H1 (cell line): ENCODE measurements at regions not wholly inside any gene's neighbourhood (a gene's known extent, or its start where the extent isn't known, plus 50 kb on each side); places are given as distances from the start of the nearest gene placed in this dataset.

ENCODE experiments used
- CREB1 ChIP-seq: IDR thresholded peaks from 2 replicates; pipeline ENCODE4 v1.6.1; 2012; ENCODE audit warnings: inconsistent platforms
- POLR2A ChIP-seq, 2 experiments: IDR thresholded peaks; 1 replicate in 1 of 2; 2 replicates in 1 of 2; pipeline ENCODE4 v1.6.1; 2011; ENCODE audit warnings: low read depth in 2 of 2, low read length in 2 of 2, mild to moderate bottlenecking in 2 of 2; ENCODE audit errors: control extremely low read depth in 1 of 2
- POLR2AphosphoS5 ChIP-seq: IDR thresholded peaks from 2 replicates; pipeline ENCODE4 v1.6.1; 2011; ENCODE audit warnings: low read depth, low read length
- RFX5 ChIP-seq: IDR thresholded peaks from 2 replicates; pipeline ENCODE4 v1.6.1; 2011; ENCODE audit warnings: low read depth, low read length, improper control_type of control experiment, borderline replicate concordance
- TCF12 ChIP-seq: IDR thresholded peaks from 2 replicates; pipeline ENCODE4 v1.6.1; 2011; ENCODE audit warnings: low read depth, mild to moderate bottlenecking, low read length
- TF ChIP-seq, protein P1 (sequence below), 3 experiments: IDR thresholded peaks; 1 replicate in 2 of 3; 2 replicates in 1 of 3; pipeline versions ENCODE4 v1.5.1 to v1.6.1; 2011; ENCODE audit warnings: low read length in 3 of 3, mild to moderate bottlenecking in 3 of 3, inconsistent platforms in 2 of 3, low read depth in 1 of 3, moderate library complexity in 1 of 3; ENCODE audit not compliant: insufficient read depth in 1 of 3; ENCODE audit errors: control extremely low read depth in 1 of 3

DNA sequence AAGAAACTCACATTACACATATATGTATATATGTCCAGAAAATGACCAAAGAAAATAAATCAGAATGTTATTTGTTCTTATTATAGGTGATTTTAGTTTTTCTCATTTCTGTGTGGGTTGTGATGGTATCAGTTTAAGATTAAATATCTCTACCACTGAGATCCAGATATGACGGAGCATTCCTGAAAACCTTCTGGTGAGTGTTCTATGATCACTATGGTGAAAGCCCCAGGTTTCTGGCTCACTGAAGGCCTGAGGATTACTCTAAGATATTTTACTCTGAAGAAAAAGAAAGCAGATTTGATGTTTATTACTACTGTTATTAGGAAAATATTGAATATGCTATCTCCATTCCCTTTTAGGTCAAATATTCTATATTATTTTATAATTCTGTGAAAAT is 62.8 kb upstream of the L3MBTL3 start:
- no peak for TF ChIP-seq TCF12
- no peak for TF ChIP-seq POLR2A (IDR thresholded peaks at IDR 0.05; ENCODE audit: control extremely low read depth in 1 of 2, low read depth in 2 of 2, low read length in 2 of 2)
- TF ChIP-seq RFX5, result no peak
- TF ChIP-seq CREB1, result no peak
- TF ChIP-seq, protein P1, sequence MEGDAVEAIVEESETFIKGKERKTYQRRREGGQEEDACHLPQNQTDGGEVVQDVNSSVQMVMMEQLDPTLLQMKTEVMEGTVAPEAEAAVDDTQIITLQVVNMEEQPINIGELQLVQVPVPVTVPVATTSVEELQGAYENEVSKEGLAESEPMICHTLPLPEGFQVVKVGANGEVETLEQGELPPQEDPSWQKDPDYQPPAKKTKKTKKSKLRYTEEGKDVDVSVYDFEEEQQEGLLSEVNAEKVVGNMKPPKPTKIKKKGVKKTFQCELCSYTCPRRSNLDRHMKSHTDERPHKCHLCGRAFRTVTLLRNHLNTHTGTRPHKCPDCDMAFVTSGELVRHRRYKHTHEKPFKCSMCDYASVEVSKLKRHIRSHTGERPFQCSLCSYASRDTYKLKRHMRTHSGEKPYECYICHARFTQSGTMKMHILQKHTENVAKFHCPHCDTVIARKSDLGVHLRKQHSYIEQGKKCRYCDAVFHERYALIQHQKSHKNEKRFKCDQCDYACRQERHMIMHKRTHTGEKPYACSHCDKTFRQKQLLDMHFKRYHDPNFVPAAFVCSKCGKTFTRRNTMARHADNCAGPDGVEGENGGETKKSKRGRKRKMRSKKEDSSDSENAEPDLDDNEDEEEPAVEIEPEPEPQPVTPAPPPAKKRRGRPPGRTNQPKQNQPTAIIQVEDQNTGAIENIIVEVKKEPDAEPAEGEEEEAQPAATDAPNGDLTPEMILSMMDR (IDR thresholded peaks at IDR 0.05; ENCODE audit: control extremely low read depth in 1 of 3, insufficient read depth in 1 of 3, low read depth in 1 of 3, low read length in 3 of 3), result no peak
- no peak for TF ChIP-seq POLR2AphosphoS5
